RWPE1 (cell line): ENCODE measurements at regions not wholly inside any gene's neighbourhood (a gene's known extent, or its start where the extent isn't known, plus 50 kb on each side); places are given as distances from the start of the nearest gene placed in this dataset.

Experiments used
- CTCF ChIA-PET: fragments of 350-600 bp; sonication (Branson Sonifier 250); formaldehyde crosslinking; extraction: SDS; loops from one replicate; lab custom pipeline; 2021; lab: Yijun Ruan, JAX
- POLR2A ChIA-PET: fragments of 400-600 bp; formaldehyde crosslinking; extraction: SDS; loops from one replicate; lab custom pipeline; 2020; ENCODE audit warnings: antibody characterized with exemption; ENCODE audit not compliant: low non-redundant PET; lab: Yijun Ruan, JAX
- DNase-seq: peaks from one replicate; pipeline ENCODE4 v3.0.0; 2012; ENCODE audit warnings: low spot score
- H3K27ac ChIP-seq: fragments of 450-650 bp; 2 replicates; pipeline ENCODE4 v1.5.1; 2017
- CTCF ChIP-seq: fragments of 450-650 bp; conservative IDR thresholded peaks from 2 replicates; pipeline ENCODE4 v1.5.1; 2017; ENCODE audit warnings: low read depth, mild to moderate bottlenecking

GRCh38 chr2:18901242-18901641 is 311.9 kb upstream of the NT5C1B start:
- no peak for TF ChIP-seq CTCF
- H3K27ac ChIP-seq, result no peak overlapping the region
- ChIA-PET POLR2A (no interaction called here), CTCF (no interaction called here)
- DNase-seq, result no peak

GRCh38 chr2:18900691-18901141 is 311.3 kb upstream of the NT5C1B start:
- H3K27ac ChIP-seq, result no peak overlapping the region
- ChIA-PET POLR2A (no interaction called here), CTCF (no interaction called here)
- no peak for DNase-seq
- no peak for TF ChIP-seq CTCF

DNA sequence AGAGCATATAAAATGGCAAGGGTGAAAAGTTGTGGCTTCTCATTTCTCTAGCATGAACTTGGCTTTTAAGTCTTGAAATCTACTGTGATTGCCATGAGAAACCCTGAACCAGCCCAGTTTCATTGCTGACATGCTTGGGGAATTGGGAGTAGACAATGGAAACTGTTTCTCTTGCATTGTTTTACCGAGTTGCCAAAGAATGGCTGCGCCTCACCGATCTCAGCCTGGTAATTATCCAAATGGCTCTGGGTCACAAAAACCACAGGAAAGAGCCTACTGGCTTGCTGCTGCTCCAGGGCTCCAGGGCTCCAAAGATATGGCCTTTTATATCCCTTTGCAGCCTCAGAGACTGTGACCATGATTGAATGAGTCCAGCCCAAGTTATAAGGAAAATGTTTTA is 310.4 kb upstream of the NT5C1B start:
- POLR2A ChIA-PET, result no interaction called here

GRCh38 chr2:18898271-18898670 is 308.9 kb upstream of the NT5C1B start:
- no peak for DNase-seq
- no peak for TF ChIP-seq CTCF
- CTCF ChIA-PET, result no interaction called here
- H3K27ac ChIP-seq, result no peak overlapping the region
- POLR2A ChIA-PET, result no interaction called here

More for the DNA sequence above, 310.4 kb upstream of the NT5C1B start:
- DNase-seq, result no peak
- CTCF ChIA-PET, result interaction anchor here (0.6 kb wide), 1 partner anchor 379 kb away, joined by 4 read pairs; no protein-coding TSS in a partner anchor
- no peak overlapping the region for H3K27ac ChIP-seq
- no peak for TF ChIP-seq CTCF

GRCh38 chr2:18896125-18896764 is 306.9 kb upstream of the NT5C1B start:
- no peak overlapping the region for H3K27ac ChIP-seq
- ChIA-PET CTCF (interaction anchor here (0.6 kb wide), 1 partner anchor 248 kb away, joined by 5 read pairs; no protein-coding TSS in a partner anchor), POLR2A (no interaction called here)
- no peak for TF ChIP-seq CTCF
- no peak for DNase-seq

GRCh38 chr2:18891600-18892345 is 302.4 kb upstream of the NT5C1B start:
- ChIA-PET POLR2A (no interaction called here), CTCF (no interaction called here)
- no peak overlapping the region for H3K27ac ChIP-seq
- TF ChIP-seq CTCF, result no peak
- no peak for DNase-seq
